ENCODE measurements at regions not wholly inside any gene's neighbourhood (a gene's known extent, or its start where the extent isn't known, plus 50 kb on each side); places are given as distances from the start of the nearest gene placed in this dataset.

GRCh38 chr5:179411161-179411841 lies 66.0 kb upstream of the ADAMTS2 start:
- TF ChIP-seq, protein P1, sequence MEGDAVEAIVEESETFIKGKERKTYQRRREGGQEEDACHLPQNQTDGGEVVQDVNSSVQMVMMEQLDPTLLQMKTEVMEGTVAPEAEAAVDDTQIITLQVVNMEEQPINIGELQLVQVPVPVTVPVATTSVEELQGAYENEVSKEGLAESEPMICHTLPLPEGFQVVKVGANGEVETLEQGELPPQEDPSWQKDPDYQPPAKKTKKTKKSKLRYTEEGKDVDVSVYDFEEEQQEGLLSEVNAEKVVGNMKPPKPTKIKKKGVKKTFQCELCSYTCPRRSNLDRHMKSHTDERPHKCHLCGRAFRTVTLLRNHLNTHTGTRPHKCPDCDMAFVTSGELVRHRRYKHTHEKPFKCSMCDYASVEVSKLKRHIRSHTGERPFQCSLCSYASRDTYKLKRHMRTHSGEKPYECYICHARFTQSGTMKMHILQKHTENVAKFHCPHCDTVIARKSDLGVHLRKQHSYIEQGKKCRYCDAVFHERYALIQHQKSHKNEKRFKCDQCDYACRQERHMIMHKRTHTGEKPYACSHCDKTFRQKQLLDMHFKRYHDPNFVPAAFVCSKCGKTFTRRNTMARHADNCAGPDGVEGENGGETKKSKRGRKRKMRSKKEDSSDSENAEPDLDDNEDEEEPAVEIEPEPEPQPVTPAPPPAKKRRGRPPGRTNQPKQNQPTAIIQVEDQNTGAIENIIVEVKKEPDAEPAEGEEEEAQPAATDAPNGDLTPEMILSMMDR (conservative IDR thresholded peaks at IDR 0.05 in 1 of 2, IDR thresholded peaks at IDR 0.05 in 1 of 2; ENCODE audit: extremely low read depth in 1 of 2, insufficient read depth in 1 of 2, low read depth in 1 of 2, low read length in 2 of 2): no peak
- TF ChIP-seq EZH2 (IDR thresholded peaks at IDR 0.05; ENCODE audit: borderline replicate concordance, low read length): no peak

Measured in mammary epithelial cell (primary cell).